Endodermal cell (in vitro differentiated cells): ENCODE measurements at regions not wholly inside any gene's neighbourhood (a gene's known extent, or its start where the extent isn't known, plus 50 kb on each side); places are given as distances from the start of the nearest gene placed in this dataset.

ENCODE experiments used
- DNase-seq: peaks from one replicate; pipeline ENCODE4 v3.0.0-alpha.2; 2017
- H3K27ac ChIP-seq: 2 replicates; pipeline ENCODE4 v1.5.1; 2013; ENCODE audit warnings: mild to moderate bottlenecking, low read depth, low read length, moderate library complexity
- H3K27me3 ChIP-seq: 2 replicates; pipeline ENCODE4 v1.6.1; 2013; ENCODE audit warnings: mild to moderate bottlenecking, low read length, moderate library complexity; ENCODE audit not compliant: insufficient read depth, control insufficient read depth, poor library complexity, severe bottlenecking
- H3K36me3 ChIP-seq: 2 replicates; pipeline ENCODE4 v1.7.0; 2013; ENCODE audit warnings: mild to moderate bottlenecking, low read length, moderate library complexity; ENCODE audit not compliant: control insufficient read depth, insufficient read depth
- H3K4me1 ChIP-seq: one replicate; pipeline ENCODE4 v1.7.0; 2013; ENCODE audit warnings: low read length; ENCODE audit not compliant: control insufficient read depth, insufficient read depth
- H3K4me3 ChIP-seq: 2 replicates; pipeline ENCODE4 v1.5.1; 2013; ENCODE audit warnings: mild to moderate bottlenecking, low read length, moderate library complexity
- H3K9ac ChIP-seq: 2 replicates; pipeline ENCODE4 v1.6.1; 2013; ENCODE audit warnings: mild to moderate bottlenecking, low read length, moderate library complexity; ENCODE audit not compliant: poor library complexity, severe bottlenecking; ENCODE audit errors: extremely low read depth
- H3K9me3 ChIP-seq: 2 replicates; pipeline ENCODE4 v1.6.1; 2013; ENCODE audit warnings: mild to moderate bottlenecking, low read length, moderate library complexity; ENCODE audit not compliant: control insufficient read depth
- H3K27ac Mint-ChIP-seq: 2 replicates; pipeline ENCODE4 v1.8.0; 2020; ENCODE audit warnings: mixed read lengths
- H3K27me3 Mint-ChIP-seq: 2 replicates; pipeline ENCODE4 v1.8.0; 2021; ENCODE audit warnings: mild to moderate bottlenecking, mixed read lengths; ENCODE audit not compliant: insufficient read depth
- H3K36me3 Mint-ChIP-seq: 2 replicates; pipeline ENCODE4 v1.8.0; 2020; ENCODE audit warnings: low read depth, mixed read lengths
- H3K4me1 Mint-ChIP-seq: 2 replicates; pipeline ENCODE4 v1.8.0; 2020; ENCODE audit warnings: mixed read lengths
- H3K4me3 Mint-ChIP-seq: 2 replicates; pipeline ENCODE4 v1.8.0; 2020; ENCODE audit warnings: mild to moderate bottlenecking, moderate library complexity, mixed read lengths
- H3K9me3 Mint-ChIP-seq: 2 replicates; pipeline ENCODE4 v1.8.0; 2020; ENCODE audit warnings: mild to moderate bottlenecking, mixed read lengths
- WGBS, 2 experiments: methylation state at CpG; one replicate each; pipeline versions ENCODE4 v1.1.5 to v1.1.7; 2013; ENCODE audit warnings: missing lambda C conversion rate in 2 of 2, mixed read lengths in 1 of 2; ENCODE audit not compliant: insufficient coverage in 1 of 2, insufficient read length in 1 of 2; 5-methylcytosine and 5-hydroxymethylcytosine counted together
- TF ChIP-seq, protein P1 (sequence below): fragments of 200-600 bp; sonication (generic); conservative IDR thresholded peaks from 2 replicates; pipeline ENCODE4 v1.5.0; 2021; ENCODE audit warnings: antibody characterized with exemption, mild to moderate bottlenecking

DNA sequence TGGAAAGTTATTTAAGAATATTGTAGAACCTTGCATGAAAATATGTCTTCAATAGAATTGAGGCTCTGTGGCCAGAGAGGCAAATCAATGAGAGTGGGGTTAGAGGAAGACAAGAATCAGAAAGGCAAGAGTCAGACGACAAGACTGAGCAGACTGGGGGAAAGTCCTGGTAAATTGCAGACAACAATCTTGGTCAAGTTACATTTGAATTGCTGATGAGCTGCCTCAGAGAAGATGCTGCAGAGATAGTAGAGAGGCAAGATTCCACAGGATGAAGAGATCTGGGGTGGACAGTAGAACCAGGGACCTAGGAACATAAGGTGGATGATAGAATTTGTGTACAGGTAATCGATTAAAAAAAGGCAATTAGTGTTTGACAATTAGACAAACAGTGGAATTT, 133.8 kb downstream of the RXFP2 start:
- Histone ChIP-seq H3K9ac (no peak overlapping the region), H3K4me3 (no peak overlapping the region), H3K27ac (no peak overlapping the region), H3K4me1 (no peaks in the 10 kb centered on the region), H3K9me3 (no peaks in the 10 kb centered on the region), H3K27me3 (no peaks in the 10 kb centered on the region), H3K36me3 (no peaks in the 10 kb centered on the region)
- Mint-ChIP-seq H3K36me3 (no peaks in the 10 kb centered on the region), H3K27ac (no peak overlapping the region), H3K4me1 (peaks cover 4% of the 10 kb centered on the region), H3K27me3 (no peaks in the 10 kb centered on the region), H3K4me3 (no peak overlapping the region), H3K9me3 (no peaks in the 10 kb centered on the region)
- no peak for DNase-seq
- TF ChIP-seq, protein P1, sequence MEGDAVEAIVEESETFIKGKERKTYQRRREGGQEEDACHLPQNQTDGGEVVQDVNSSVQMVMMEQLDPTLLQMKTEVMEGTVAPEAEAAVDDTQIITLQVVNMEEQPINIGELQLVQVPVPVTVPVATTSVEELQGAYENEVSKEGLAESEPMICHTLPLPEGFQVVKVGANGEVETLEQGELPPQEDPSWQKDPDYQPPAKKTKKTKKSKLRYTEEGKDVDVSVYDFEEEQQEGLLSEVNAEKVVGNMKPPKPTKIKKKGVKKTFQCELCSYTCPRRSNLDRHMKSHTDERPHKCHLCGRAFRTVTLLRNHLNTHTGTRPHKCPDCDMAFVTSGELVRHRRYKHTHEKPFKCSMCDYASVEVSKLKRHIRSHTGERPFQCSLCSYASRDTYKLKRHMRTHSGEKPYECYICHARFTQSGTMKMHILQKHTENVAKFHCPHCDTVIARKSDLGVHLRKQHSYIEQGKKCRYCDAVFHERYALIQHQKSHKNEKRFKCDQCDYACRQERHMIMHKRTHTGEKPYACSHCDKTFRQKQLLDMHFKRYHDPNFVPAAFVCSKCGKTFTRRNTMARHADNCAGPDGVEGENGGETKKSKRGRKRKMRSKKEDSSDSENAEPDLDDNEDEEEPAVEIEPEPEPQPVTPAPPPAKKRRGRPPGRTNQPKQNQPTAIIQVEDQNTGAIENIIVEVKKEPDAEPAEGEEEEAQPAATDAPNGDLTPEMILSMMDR, result no peak
- 78 to 79% methylated on average over 2 of the region's 2 CpGs for WGBS, 2 experiments

DNA sequence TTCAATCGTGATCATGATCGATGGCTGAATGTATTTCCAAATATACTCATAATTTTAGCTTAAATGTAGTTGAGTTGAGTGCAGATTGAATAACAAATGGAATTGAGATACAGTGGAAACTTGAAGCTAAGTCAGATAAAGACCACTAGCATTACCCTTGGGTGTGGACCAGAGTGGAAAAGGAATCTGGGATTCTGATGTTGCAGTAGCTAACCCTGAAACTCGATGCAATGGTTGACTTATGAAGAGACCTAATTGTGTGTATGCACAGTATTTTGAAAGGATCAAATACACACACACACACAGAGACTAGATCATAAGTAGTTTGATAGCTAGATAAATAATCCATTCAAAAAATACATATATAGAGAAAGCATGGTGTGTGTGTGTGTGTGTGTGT, 135.8 kb downstream of the RXFP2 start:
- Mint-ChIP-seq H3K4me1 (peaks cover 7% of the 10 kb centered on the region), H3K4me3 (no peak overlapping the region), H3K27ac (no peak overlapping the region), H3K27me3 (no peaks in the 10 kb centered on the region), H3K36me3 (no peaks in the 10 kb centered on the region), H3K9me3 (no peaks in the 10 kb centered on the region)
- Histone ChIP-seq H3K4me1 (no peaks in the 10 kb centered on the region), H3K27ac (no peak overlapping the region), H3K27me3 (no peaks in the 10 kb centered on the region), H3K36me3 (no peaks in the 10 kb centered on the region), H3K9me3 (no peaks in the 10 kb centered on the region), H3K9ac (no peak overlapping the region), H3K4me3 (no peak overlapping the region)
- no peak for DNase-seq
- TF ChIP-seq, protein P1, result no peak
- 87 to 98% methylated on average over 2 to 3 of the region's 3 CpGs for WGBS, 2 experiments

DNA sequence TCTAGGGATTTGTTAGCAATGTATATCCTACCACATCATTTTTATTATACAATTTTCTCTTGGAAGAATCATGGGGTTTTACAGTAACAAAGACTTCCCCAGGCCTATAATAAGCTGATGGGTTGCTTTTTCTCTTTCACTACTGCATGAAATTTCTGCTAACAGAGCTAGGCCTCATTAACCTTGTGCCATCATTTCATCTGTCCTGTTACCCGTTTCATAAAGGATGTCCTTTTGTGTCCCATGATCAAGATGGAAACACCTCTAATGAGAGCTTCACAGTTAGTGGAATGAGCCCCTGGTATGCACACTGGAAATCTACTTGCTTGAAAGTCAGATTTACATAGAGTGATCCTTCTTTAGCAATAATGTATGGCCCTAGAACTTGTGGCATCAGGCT, 138.7 kb downstream of the RXFP2 start:
- Mint-ChIP-seq H3K27me3 (no peaks in the 10 kb centered on the region), H3K36me3 (no peaks in the 10 kb centered on the region), H3K4me1 (peaks cover 6% of the 10 kb centered on the region), H3K27ac (no peak overlapping the region), H3K9me3 (no peaks in the 10 kb centered on the region), H3K4me3 (no peak overlapping the region)
- Histone ChIP-seq H3K9me3 (no peaks in the 10 kb centered on the region), H3K36me3 (no peaks in the 10 kb centered on the region), H3K4me1 (no peaks in the 10 kb centered on the region), H3K27me3 (no peaks in the 10 kb centered on the region), H3K27ac (no peak overlapping the region), H3K9ac (no peak overlapping the region), H3K4me3 (no peak overlapping the region)
- 84% methylated on average over 1 of the region's 1 CpG; no CpG with 5 or more reads in 1 of the 2 experiments for WGBS, 2 experiments
- DNase-seq, result no peak
- TF ChIP-seq, protein P1, result no peak
